ENCODE measurements at regions not wholly inside any gene's neighbourhood (a gene's known extent, or its start where the extent isn't known, plus 50 kb on each side); places are given as distances from the start of the nearest gene placed in this dataset.
A peak's percentile ranks its signal among the peaks of the same experiment; 100 is the strongest.
"Not testable (repeated sequence)": the region's sequence is repeated elsewhere in the genome, so short reads cannot be mapped to it uniquely, and the experiment has no call there.

GRCh38 chr1:157369808-157370521 lies 182.3 kb downstream of the FCRL5 start:
- no peaks in the 10 kb centered on the region for H3K9me2 ChIP-seq (ENCODE audit: insufficient read depth)
- no peaks in the 10 kb centered on the region for H3K9me3 ChIP-seq (ENCODE audit: control insufficient read depth in 1 of 2, insufficient read depth in 1 of 2, low read depth in 1 of 2, low read length in 2 of 2)
- H3K79me2 ChIP-seq (ENCODE audit: insufficient read depth, low read length), result no peaks in the 10 kb centered on the region
- H3K4me3 ChIP-seq (replicated peaks in 1 of 2; ENCODE audit: low read depth in 1 of 2, low read length in 2 of 2), result no peak overlapping the region
- ATAC-seq (peak; percentile 96), DNase-seq (ENCODE audit: low read depth, low spot score) (peak; percentile 33)
- RAD21 ChIA-PET (ENCODE audit: low non-redundant PET in 1 of 2, low total read pairs in 2 of 2, uncharacterized antibody in 2 of 2, unreplicated experiment in 2 of 2), result no interaction called here
- peak overlapping the region; percentile 60 for H2AFZ ChIP-seq (ENCODE audit: low read depth, low read length, poor library complexity, severe bottlenecking)
- H3K4me1 ChIP-seq (ENCODE audit: control insufficient read depth in 1 of 2, insufficient read depth in 2 of 2, low read length in 2 of 2), result no peaks in the 10 kb centered on the region
- BruUV-seq (replicated peaks), result no TSS peak
- POLR2A ChIA-PET, result no interaction called here
- H3K9ac ChIP-seq (ENCODE audit: low read length), result no peak overlapping the region
- TF ChIP-seq, protein P1, sequence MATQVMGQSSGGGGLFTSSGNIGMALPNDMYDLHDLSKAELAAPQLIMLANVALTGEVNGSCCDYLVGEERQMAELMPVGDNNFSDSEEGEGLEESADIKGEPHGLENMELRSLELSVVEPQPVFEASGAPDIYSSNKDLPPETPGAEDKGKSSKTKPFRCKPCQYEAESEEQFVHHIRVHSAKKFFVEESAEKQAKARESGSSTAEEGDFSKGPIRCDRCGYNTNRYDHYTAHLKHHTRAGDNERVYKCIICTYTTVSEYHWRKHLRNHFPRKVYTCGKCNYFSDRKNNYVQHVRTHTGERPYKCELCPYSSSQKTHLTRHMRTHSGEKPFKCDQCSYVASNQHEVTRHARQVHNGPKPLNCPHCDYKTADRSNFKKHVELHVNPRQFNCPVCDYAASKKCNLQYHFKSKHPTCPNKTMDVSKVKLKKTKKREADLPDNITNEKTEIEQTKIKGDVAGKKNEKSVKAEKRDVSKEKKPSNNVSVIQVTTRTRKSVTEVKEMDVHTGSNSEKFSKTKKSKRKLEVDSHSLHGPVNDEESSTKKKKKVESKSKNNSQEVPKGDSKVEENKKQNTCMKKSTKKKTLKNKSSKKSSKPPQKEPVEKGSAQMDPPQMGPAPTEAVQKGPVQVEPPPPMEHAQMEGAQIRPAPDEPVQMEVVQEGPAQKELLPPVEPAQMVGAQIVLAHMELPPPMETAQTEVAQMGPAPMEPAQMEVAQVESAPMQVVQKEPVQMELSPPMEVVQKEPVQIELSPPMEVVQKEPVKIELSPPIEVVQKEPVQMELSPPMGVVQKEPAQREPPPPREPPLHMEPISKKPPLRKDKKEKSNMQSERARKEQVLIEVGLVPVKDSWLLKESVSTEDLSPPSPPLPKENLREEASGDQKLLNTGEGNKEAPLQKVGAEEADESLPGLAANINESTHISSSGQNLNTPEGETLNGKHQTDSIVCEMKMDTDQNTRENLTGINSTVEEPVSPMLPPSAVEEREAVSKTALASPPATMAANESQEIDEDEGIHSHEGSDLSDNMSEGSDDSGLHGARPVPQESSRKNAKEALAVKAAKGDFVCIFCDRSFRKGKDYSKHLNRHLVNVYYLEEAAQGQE (IDR thresholded peaks at IDR 0.05; ENCODE audit: low read depth), result no peak
- TF ChIP-seq RAD21 (IDR thresholded peaks at IDR 0.05; ENCODE audit: low read depth), result peak; percentile 75
- TF ChIP-seq, protein P2, sequence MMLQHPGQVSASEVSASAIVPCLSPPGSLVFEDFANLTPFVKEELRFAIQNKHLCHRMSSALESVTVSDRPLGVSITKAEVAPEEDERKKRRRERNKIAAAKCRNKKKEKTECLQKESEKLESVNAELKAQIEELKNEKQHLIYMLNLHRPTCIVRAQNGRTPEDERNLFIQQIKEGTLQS (IDR thresholded peaks at IDR 0.05), result no peak
- TF ChIP-seq, protein P3, sequence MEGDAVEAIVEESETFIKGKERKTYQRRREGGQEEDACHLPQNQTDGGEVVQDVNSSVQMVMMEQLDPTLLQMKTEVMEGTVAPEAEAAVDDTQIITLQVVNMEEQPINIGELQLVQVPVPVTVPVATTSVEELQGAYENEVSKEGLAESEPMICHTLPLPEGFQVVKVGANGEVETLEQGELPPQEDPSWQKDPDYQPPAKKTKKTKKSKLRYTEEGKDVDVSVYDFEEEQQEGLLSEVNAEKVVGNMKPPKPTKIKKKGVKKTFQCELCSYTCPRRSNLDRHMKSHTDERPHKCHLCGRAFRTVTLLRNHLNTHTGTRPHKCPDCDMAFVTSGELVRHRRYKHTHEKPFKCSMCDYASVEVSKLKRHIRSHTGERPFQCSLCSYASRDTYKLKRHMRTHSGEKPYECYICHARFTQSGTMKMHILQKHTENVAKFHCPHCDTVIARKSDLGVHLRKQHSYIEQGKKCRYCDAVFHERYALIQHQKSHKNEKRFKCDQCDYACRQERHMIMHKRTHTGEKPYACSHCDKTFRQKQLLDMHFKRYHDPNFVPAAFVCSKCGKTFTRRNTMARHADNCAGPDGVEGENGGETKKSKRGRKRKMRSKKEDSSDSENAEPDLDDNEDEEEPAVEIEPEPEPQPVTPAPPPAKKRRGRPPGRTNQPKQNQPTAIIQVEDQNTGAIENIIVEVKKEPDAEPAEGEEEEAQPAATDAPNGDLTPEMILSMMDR (IDR thresholded peaks at IDR 0.05 in 2 of 3, conservative IDR thresholded peaks at IDR 0.05 in 1 of 3; ENCODE audit: borderline replicate concordance in 1 of 3, insufficient read depth in 1 of 3, low read depth in 2 of 3, low read length in 2 of 3), result peak; percentile 73 to 88 (median 83)
- no peaks in the 10 kb centered on the region for H3K36me3 ChIP-seq (ENCODE audit: control insufficient read depth in 1 of 2, insufficient read depth in 2 of 2, low read length in 2 of 2)
- H3K4me2 ChIP-seq (ENCODE audit: low read length), result no peak overlapping the region
- intact Hi-C loops (cut with micrococcal nuclease), result loop anchor here (2.0 kb wide), 1 partner anchor 321 kb away; no protein-coding TSS in a partner anchor
- no peaks in the 10 kb centered on the region for H4K20me1 ChIP-seq (ENCODE audit: insufficient read depth)
- no peak overlapping the region for H3K27ac ChIP-seq (ENCODE audit: low read depth, low read length)
- 0 out of 2 replicates have a peak, but pooled peaks cover under 1% of the 10 kb centered on the region for H3K27me3 ChIP-seq (ENCODE audit: insufficient read depth, low read length)
- CTCF ChIA-PET, result interaction anchor here (0.7 to 2.7 kb wide), 5 partner anchors 119 to 135 kb away, joined by 3 to 16 read pairs (median 6); no protein-coding TSS in a partner anchor

DNA sequence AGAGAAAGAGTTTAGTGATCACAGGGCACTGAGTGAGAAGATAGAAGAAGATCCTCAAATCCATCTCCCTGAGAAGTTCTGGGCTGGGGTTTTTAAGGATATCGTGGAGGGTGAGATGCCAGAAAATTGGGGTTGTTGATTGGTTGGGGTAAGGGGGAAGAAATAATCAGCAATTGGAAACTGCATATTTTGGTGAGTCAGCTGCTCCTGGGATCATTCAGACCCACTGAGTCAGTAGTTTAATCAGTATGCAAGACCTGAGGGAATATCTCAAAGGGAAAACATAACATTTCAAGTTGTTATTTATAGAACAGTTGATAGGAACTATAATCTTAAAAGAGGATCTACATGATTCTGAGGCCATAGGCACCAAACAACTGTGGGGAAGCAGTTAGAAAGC lies 183.4 kb downstream of the FCRL5 start:
- RAD21 ChIA-PET (ENCODE audit: low non-redundant PET in 1 of 2, low total read pairs in 2 of 2, uncharacterized antibody in 2 of 2, unreplicated experiment in 2 of 2), result not testable (repeated sequence)

More for the DNA sequence above, 183.4 kb downstream of the FCRL5 start:
- H4K20me1 ChIP-seq (ENCODE audit: insufficient read depth); H3K27ac ChIP-seq (ENCODE audit: low read depth, low read length); H3K9ac ChIP-seq (ENCODE audit: low read length); DNase-seq (ENCODE audit: low read depth, low spot score); H3K27me3 ChIP-seq (ENCODE audit: insufficient read depth, low read length); H2AFZ ChIP-seq (ENCODE audit: low read depth, low read length, poor library complexity, severe bottlenecking); H3K4me2 ChIP-seq (ENCODE audit: low read length); H3K9me2 ChIP-seq (ENCODE audit: insufficient read depth); intact Hi-C loops (cut with micrococcal nuclease); H3K4me3 ChIP-seq (replicated peaks in 1 of 2; ENCODE audit: low read depth in 1 of 2, low read length in 2 of 2); H3K36me3 ChIP-seq (ENCODE audit: control insufficient read depth in 1 of 2, insufficient read depth in 2 of 2, low read length in 2 of 2); H3K79me2 ChIP-seq (ENCODE audit: insufficient read depth, low read length); H3K4me1 ChIP-seq (ENCODE audit: control insufficient read depth in 1 of 2, insufficient read depth in 2 of 2, low read length in 2 of 2); H3K9me3 ChIP-seq (ENCODE audit: control insufficient read depth in 1 of 2, insufficient read depth in 1 of 2, low read depth in 1 of 2, low read length in 2 of 2); POLR2A ChIA-PET; ATAC-seq; BruUV-seq (replicated peaks): not testable (repeated sequence)
- CTCF ChIA-PET, result interaction anchor here (2.7 kb wide), 1 partner anchor 136 kb away, joined by 7 read pairs; no protein-coding TSS in a partner anchor
